Lung (tissue), 11 donors: ENCODE measurements at regions not wholly inside any gene's neighbourhood (a gene's known extent, or its start where the extent isn't known, plus 50 kb on each side); places are given as distances from the start of the nearest gene placed in this dataset.
A peak's percentile ranks its signal among the peaks of the same experiment; 100 is the strongest.

Experiments
- ATAC-seq: fragments of 200-7000 bp; cut with Tn5 transposase; one replicate; pipeline ENCODE4 v1.9.1; 2020; ENCODE audit warnings: moderate number of reproducible peaks; ENCODE audit not compliant: insufficient read depth, low FRiP score
- DNase-seq, 3 donors: peaks; one replicate each; pipeline ENCODE4 v3.0.0-alpha.2; 2013 to 2017
- H3K27ac ChIP-seq, 2 donors: one replicate each; pipeline ENCODE4 v1.5.1; 2013; ENCODE audit warnings: mild to moderate bottlenecking in 2 of 2, moderate library complexity in 2 of 2, control low read depth in 1 of 2, inconsistent platforms in 1 of 2, low read depth in 1 of 2, low read length in 1 of 2
- H3K27me3 ChIP-seq, 3 donors: one replicate each; pipeline ENCODE4 v1.5.1; 2013; ENCODE audit warnings: low read length in 2 of 3; ENCODE audit not compliant: control insufficient read depth in 3 of 3, insufficient read depth in 3 of 3
- H3K36me3 ChIP-seq, 4 donors: one replicate each; pipeline ENCODE4 v1.5.1; 2013; ENCODE audit warnings: low read length in 4 of 4, mild to moderate bottlenecking in 1 of 4, moderate library complexity in 1 of 4; ENCODE audit not compliant: control insufficient read depth in 4 of 4, insufficient read depth in 4 of 4
- H3K4me1 ChIP-seq, 5 donors: one replicate each; pipeline ENCODE4 v1.5.1; 2013; ENCODE audit warnings: low read length in 5 of 5, mild to moderate bottlenecking in 2 of 5, moderate library complexity in 1 of 5; ENCODE audit not compliant: control insufficient read depth in 5 of 5, insufficient read depth in 5 of 5
- H3K4me3 ChIP-seq: one replicate; pipeline ENCODE4 v1.5.1; 2013; ENCODE audit warnings: mild to moderate bottlenecking, control low read depth, moderate library complexity
- H3K9ac ChIP-seq, 2 donors: one replicate each; pipeline ENCODE4 v1.5.1; 2013; ENCODE audit warnings: low read length in 2 of 2, control low read depth in 1 of 2; ENCODE audit not compliant: insufficient read depth in 1 of 2
- H3K9me3 ChIP-seq, 4 donors: one replicate each; pipeline ENCODE4 v1.5.1; 2013; ENCODE audit warnings: low read length in 3 of 4, mild to moderate bottlenecking in 1 of 4, moderate library complexity in 1 of 4; ENCODE audit not compliant: control insufficient read depth in 4 of 4, insufficient read depth in 3 of 4
- CTCF ChIP-seq: IDR thresholded peaks from 2 replicates; pipeline ENCODE4 v1.5.1; 2012; ENCODE audit warnings: mild to moderate bottlenecking; ENCODE audit errors: control extremely low read depth, extremely low read depth
- WGBS, 2 donors: extraction: QIAGEN DNeasy Blood & Tissue Kit; methylation state at CpG; one replicate each; pipeline ENCODE4 v1.1.7; 2013; 5-methylcytosine and 5-hydroxymethylcytosine counted together
- donor health status: control.
- donor health status: control.
- donor health status: Bipolar disorder and iron deficiency.
- donor health status: healthy.
- donor health status: DM: yes; HTN: yes; CAD: no.

GRCh38 chr13:105329359-105329758 lies 1206.1 kb downstream of the EFNB2 start:
- no peak for DNase-seq
- peaks cover 0 to 3% (median 2%) of the 10 kb centered on the region in 3 donors for H3K27me3 ChIP-seq

GRCh38 chr13:105328212-105328611 lies 1207.2 kb downstream of the EFNB2 start:
- Histone ChIP-seq H3K9me3 (peaks cover 0 to 3% (median 0%) of the 10 kb centered on the region in 4 donors), H3K36me3 (peaks cover 0 to 2% (median 0%) of the 10 kb centered on the region in 4 donors), H3K27ac (no peak overlapping the region), H3K4me1 (peaks cover 0 to 4% (median 0%) of the 10 kb centered on the region in 5 donors), H3K4me3 (no peak overlapping the region), H3K9ac (no peak overlapping the region), H3K27me3 (peaks cover 0 to 5% (median 3%) of the 10 kb centered on the region in 3 donors)
- DNase-seq, result no peak
- 72 to 90% methylated on average over 4 of the region's 4 CpGs for WGBS, 2 donors
- no peak for ATAC-seq
- TF ChIP-seq CTCF, result no peak

More at GRCh38 chr13:105329359-105329758, 1206.1 kb downstream of the EFNB2 start:
- no peak for ATAC-seq
- Histone ChIP-seq H3K4me3 (no peak overlapping the region), H3K36me3 (peaks cover 0 to 2% (median 0%) of the 10 kb centered on the region in 4 donors), H3K27ac (no peak overlapping the region), H3K9me3 (peaks cover 0 to 3% (median 0%) of the 10 kb centered on the region in 4 donors), H3K4me1 (peaks cover 0 to 4% (median 0%) of the 10 kb centered on the region in 5 donors), H3K9ac (no peak overlapping the region)
- 51 to 72% methylated on average over 2 of the region's 2 CpGs for WGBS, 2 donors
- no peak for TF ChIP-seq CTCF

GRCh38 chr13:105327581-105328126 lies 1207.8 kb downstream of the EFNB2 start:
- WGBS, 2 donors, result 48 to 62% methylated on average over 3 of the region's 3 CpGs
- Histone ChIP-seq H3K9me3 (peaks cover 0 to 3% (median 0%) of the 10 kb centered on the region in 4 donors), H3K27ac (no peak overlapping the region), H3K27me3 (peaks cover 0 to 5% (median 3%) of the 10 kb centered on the region in 3 donors), H3K4me1 (peaks cover 0 to 4% (median 0%) of the 10 kb centered on the region in 5 donors), H3K4me3 (no peak overlapping the region), H3K36me3 (peaks cover 0 to 2% (median 0%) of the 10 kb centered on the region in 4 donors), H3K9ac (no peak overlapping the region)
- ATAC-seq (no peak), DNase-seq (peak; percentile 43 to 83 (median 72))
- no peak for TF ChIP-seq CTCF
